GM12878 (cell line): ENCODE measurements at regions not wholly inside any gene's neighbourhood (a gene's known extent, or its start where the extent isn't known, plus 50 kb on each side); places are given as distances from the start of the nearest gene placed in this dataset.

Experiments
- ATAC-seq: fragments of 200-7000 bp; cut with Tn5 transposase; 3 replicates; pipeline ENCODE4 v1.9.1; 2020; ENCODE audit warnings: mild to moderate bottlenecking, moderate library complexity
- BruUV-seq: library from RNA; stranded (reverse); fragments of 400-500 nt; replicated peaks from 2 replicates; lab custom pipeline; 2021; lab: Mats Ljungman, UMichigan
- CTCF ChIA-PET: fragments of 300-600 bp; sonication (Branson Sonifier 250); formaldehyde crosslinking; extraction: SDS; loops from one replicate; lab custom pipeline; 2021; ENCODE audit warnings: inconsistent platforms; lab: Yijun Ruan, JAX
- POLR2A ChIA-PET: fragments of 350-600 bp; formaldehyde crosslinking; extraction: SDS; loops from one replicate; lab custom pipeline; 2021; ENCODE audit warnings: inconsistent platforms; lab: Charles Lee
- RAD21 ChIA-PET: fragments of 300-600 bp; sonication (Branson Sonifier 250); formaldehyde crosslinking; loops from one replicate; lab custom pipeline; 2023; ENCODE audit warnings: antibody characterized with exemption; ENCODE audit not compliant: unreplicated experiment; lab: Charles Lee
- SMC1A ChIA-PET: fragments of 300-600 bp; sonication (Branson Sonifier 250); formaldehyde crosslinking; loops from one replicate; lab custom pipeline; 2023; ENCODE audit not compliant: unreplicated experiment, uncharacterized antibody; lab: Charles Lee
- DNase-seq: peaks from one replicate; pipeline ENCODE4 v3.0.0-alpha.2; 2011; ENCODE audit warnings: low read depth, low spot score
- FAIRE-seq: peaks from 3 replicates; lab custom pipeline; 2011; peaks lifted over from hg19 to GRCh38; lab: Jason Lieb, UNC
- H2AFZ ChIP-seq: 2 replicates; pipeline ENCODE4 v1.6.0; 2011; ENCODE audit warnings: low read depth, low read length, control low read depth; ENCODE audit not compliant: control insufficient read depth
- H3K27ac ChIP-seq: 2 replicates; pipeline ENCODE4 v1.5.1; 2011; ENCODE audit warnings: control low read depth; ENCODE audit not compliant: control insufficient read depth, insufficient read depth
- H3K27me3 ChIP-seq, 2 experiments: replicated peaks in 1 of 2; 2 replicates each; pipeline versions ENCODE4 v1.6.0 to v1.6.1; 2011; ENCODE audit warnings: low read length in 1 of 2; ENCODE audit not compliant: control insufficient read depth in 2 of 2, insufficient read depth in 2 of 2
- H3K36me3 ChIP-seq, 2 experiments: 2 replicates each; pipeline ENCODE4 v1.5.1; 2011; ENCODE audit warnings: low read length in 1 of 2; ENCODE audit not compliant: control insufficient read depth in 2 of 2, insufficient read depth in 2 of 2
- H3K4me1 ChIP-seq: 2 replicates; pipeline ENCODE4 v1.6.1; 2011; ENCODE audit warnings: mild to moderate bottlenecking, low read length, moderate library complexity, mixed read lengths; ENCODE audit not compliant: control insufficient read depth, insufficient read depth
- H3K4me2 ChIP-seq: 2 replicates; pipeline ENCODE4 v1.6.0; 2011; ENCODE audit warnings: control low read depth; ENCODE audit not compliant: control insufficient read depth, insufficient read depth
- H3K4me3 ChIP-seq: fragments of 200-600 bp; sonication (generic); 2 replicates; pipeline ENCODE4 v1.5.1; 2016
- H3K79me2 ChIP-seq: 2 replicates; pipeline ENCODE4 v1.6.0; 2011; ENCODE audit warnings: low read length; ENCODE audit not compliant: control insufficient read depth, insufficient read depth
- H3K9ac ChIP-seq: 2 replicates; pipeline ENCODE4 v1.8.0; 2011; ENCODE audit warnings: low read length, control low read depth, mixed read lengths; ENCODE audit not compliant: control insufficient read depth, insufficient read depth
- H3K9me3 ChIP-seq: replicated peaks from 3 replicates; pipeline ENCODE4 v1.5.1; 2011; ENCODE audit warnings: mild to moderate bottlenecking, low read length; ENCODE audit not compliant: control insufficient read depth, insufficient read depth
- H4K20me1 ChIP-seq: 2 replicates; pipeline ENCODE4 v1.6.0; 2011; ENCODE audit not compliant: control insufficient read depth, insufficient read depth
- CHD2 ChIP-seq: IDR thresholded peaks from 2 replicates; pipeline ENCODE4 v1.6.1; 2011; ENCODE audit warnings: low read depth, low read length, improper control_type of control experiment, borderline replicate concordance
- EED ChIP-seq: sonication (generic); IDR thresholded peaks from 2 replicates; pipeline ENCODE4 v1.6.1; 2016; ENCODE audit warnings: antibody characterized with exemption, low read depth
- MYC ChIP-seq: IDR thresholded peaks from 2 replicates; pipeline ENCODE4 v1.6.1; 2011; ENCODE audit warnings: mild to moderate bottlenecking, low read length, moderate library complexity, inconsistent platforms; ENCODE audit not compliant: insufficient read depth, insufficient replicate concordance, insufficient read length, severe bottlenecking
- NBN ChIP-seq: fragments of 450-650 bp; IDR thresholded peaks from 2 replicates; pipeline ENCODE4 v1.6.1; 2016
- NR2F1 ChIP-seq: fragments of 450-650 bp; conservative IDR thresholded peaks from 2 replicates; pipeline ENCODE4 v1.6.1; 2017; ENCODE audit warnings: mild to moderate bottlenecking
- POU2F2 ChIP-seq: IDR thresholded peaks from 3 replicates; pipeline ENCODE4 v1.6.1; 2011; ENCODE audit warnings: low read depth, mild to moderate bottlenecking, low read length, borderline replicate concordance
- RELA ChIP-seq: fragments of 450-650 bp; IDR thresholded peaks from 2 replicates; pipeline ENCODE4 v1.8.0; 2014; ENCODE audit warnings: borderline replicate concordance; ENCODE audit not compliant: partially characterized antibody
- RFX5 ChIP-seq: IDR thresholded peaks from 2 replicates; pipeline ENCODE4 v1.6.1; 2011; ENCODE audit warnings: low read depth, low read length, improper control_type of control experiment
- TARDBP ChIP-seq: IDR thresholded peaks from 2 replicates; pipeline ENCODE4 v1.6.1; 2016; ENCODE audit warnings: borderline replicate concordance
- TCF3 ChIP-seq: IDR thresholded peaks from 2 replicates; pipeline ENCODE4 v1.6.1; 2012; ENCODE audit warnings: low read depth, mild to moderate bottlenecking, low read length, borderline replicate concordance; ENCODE audit not compliant: insufficient read depth
- USF1 ChIP-seq: IDR thresholded peaks from 2 replicates; pipeline ENCODE4 v1.6.1; 2011; ENCODE audit warnings: borderline replicate concordance, low read depth, mild to moderate bottlenecking, moderate library complexity, mixed read lengths, low read length; ENCODE audit not compliant: insufficient read depth; ENCODE audit errors: extremely low read length
- ZNF217 ChIP-seq: fragments of 450-650 bp; IDR thresholded peaks from 2 replicates; pipeline ENCODE4 v1.6.1; 2017; ENCODE audit warnings: antibody characterized with exemption, mild to moderate bottlenecking
- ZNF622 ChIP-seq: fragments of 450-650 bp; IDR thresholded peaks from 2 replicates; pipeline ENCODE4 v1.6.1; 2017; ENCODE audit warnings: mild to moderate bottlenecking, inconsistent platforms
- WGBS: methylation state at CpG from one replicate; pipeline ENCODE4 v1.1.6; 2016; ENCODE audit warnings: low lambda C conversion rate; ENCODE audit not compliant: insufficient replicate concordance, insufficient coverage; ENCODE audit errors: missing lambda C conversion rate; 5-methylcytosine and 5-hydroxymethylcytosine counted together
- in situ Hi-C: fragments of 300-500 bp; cut with MboI; formaldehyde crosslinking; loops from 9 replicates; pipeline ENCODE4 v1.14.3; 2018; ENCODE audit warnings: mixed read lengths
- intact Hi-C: fragments of 100-400 bp; cut with micrococcal nuclease; formaldehyde crosslinking; loops from one replicate; pipeline ENCODE4 v1.14.2; 2022; ENCODE audit not compliant: unreplicated experiment

DNA sequence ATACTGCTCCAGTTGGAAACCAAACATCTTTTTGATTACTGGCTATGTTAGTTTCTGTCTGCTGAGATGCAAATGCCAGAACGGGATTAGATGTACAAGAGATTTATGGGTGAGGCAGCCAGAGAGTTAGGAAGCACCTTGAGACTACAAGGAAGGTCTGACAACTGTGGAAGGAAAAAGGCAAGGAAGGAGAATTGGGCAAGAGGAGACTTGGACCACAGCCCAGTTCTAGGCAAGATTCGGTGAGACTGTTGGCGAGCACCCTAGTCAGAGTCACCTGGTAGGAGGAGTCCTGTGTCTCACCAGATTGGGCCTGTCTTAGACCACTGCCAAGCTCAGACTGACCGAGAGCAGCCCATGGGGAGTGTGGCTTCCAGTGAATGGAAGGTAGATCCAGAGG lies 91.8 kb upstream of the F13A1 start:
- intact Hi-C loops (no loop called here), in situ Hi-C loops (no loop called here)
- RAD21 ChIA-PET = interaction anchor here (1.1 to 1.6 kb wide), 3 partner anchors 20 to 47 kb away, joined by 3 read pairs; no protein-coding TSS in a partner anchor
- H3K79me2 ChIP-seq = no peaks in the 10 kb centered on the region
- H3K9me3 ChIP-seq = no peaks in the 10 kb centered on the region; the same call in 2 of the 3 replicates
- WGBS = 79% methylated on average over 4 of the region's 4 CpGs
- H3K4me1 ChIP-seq = peaks cover 7% of the 10 kb centered on the region
- no peak overlapping the region for H2AFZ ChIP-seq
- SMC1A ChIA-PET = interaction anchor here (1.2 to 6.7 kb wide), 5 partner anchors 14 to 82 kb away, joined by 3 to 167 read pairs (median 3); no protein-coding TSS in a partner anchor
- H3K27ac ChIP-seq = no peak overlapping the region
- POLR2A ChIA-PET = no interaction called here
- H4K20me1 ChIP-seq = no peaks in the 10 kb centered on the region
- no peak overlapping the region for H3K4me2 ChIP-seq
- FAIRE-seq (no peak), ATAC-seq (no peak), DNase-seq (no peak)
- TF ChIP-seq ZNF622 = no peak
- no peak for TF ChIP-seq TARDBP
- no peak for TF ChIP-seq EED
- no peak for TF ChIP-seq CHD2
- no peak for TF ChIP-seq POU2F2
- no peak for TF ChIP-seq TCF3
- TF ChIP-seq NBN = no peak
- TF ChIP-seq RELA = no peak
- no peak for TF ChIP-seq NR2F1
- TF ChIP-seq USF1 = no peak
- TF ChIP-seq ZNF217 = no peak
- no peak for TF ChIP-seq RFX5
- TF ChIP-seq MYC = no peak
- H3K36me3 ChIP-seq = no peaks in the 10 kb centered on the region
- H3K9ac ChIP-seq = no peak overlapping the region
- H3K27me3 ChIP-seq = no peaks in the 10 kb centered on the region
- CTCF ChIA-PET = interaction anchor here (0.8 kb wide), 1 partner anchor 25 kb away, joined by 4 read pairs; no protein-coding TSS in a partner anchor
- no TSS peak for BruUV-seq
- no peak overlapping the region for H3K4me3 ChIP-seq
